ENCODE measurements at regions not wholly inside any gene's neighbourhood (a gene's known extent, or its start where the extent isn't known, plus 50 kb on each side); places are given as distances from the start of the nearest gene placed in this dataset.
"Not testable (repeated sequence)": the region's sequence is repeated elsewhere in the genome, so short reads cannot be mapped to it uniquely, and the experiment has no call there.

GRCh38 chr13:103884101-103884723 lies 818.0 kb upstream of the SLC10A2 start:
- Mint-ChIP-seq H3K27ac (no peak overlapping the region), H3K9me3 (peaks cover 2% of the 10 kb centered on the region), H3K4me1 (no peaks in the 10 kb centered on the region), H3K36me3 (no peaks in the 10 kb centered on the region), H3K4me3 (no peak overlapping the region), H3K27me3 (no peaks in the 10 kb centered on the region)
- no peak for ATAC-seq

GRCh38 chr13:103883698-103884097 lies 817.5 kb upstream of the SLC10A2 start:
- Mint-ChIP-seq H3K27ac (no peak overlapping the region), H3K4me3 (no peak overlapping the region), H3K36me3 (no peaks in the 10 kb centered on the region), H3K27me3 (no peaks in the 10 kb centered on the region), H3K9me3 (peaks cover 3% of the 10 kb centered on the region), H3K4me1 (no peaks in the 10 kb centered on the region)
- ATAC-seq = no peak

- Mint-ChIP-seq H3K36me3 (no peaks in the 10 kb centered on the region), H3K27me3 (no peaks in the 10 kb centered on the region), H3K9me3 (peaks cover 3% of the 10 kb centered on the region), H3K27ac (no peak overlapping the region), H3K4me3 (no peak overlapping the region), H3K4me1 (no peaks in the 10 kb centered on the region)
- no peak for ATAC-seq
These were observed 816.9 kb upstream of the SLC10A2 start for GRCh38 chr13:103883164-103883563.

- H3K4me1 Mint-ChIP-seq, H3K36me3 Mint-ChIP-seq, H3K27ac Mint-ChIP-seq, H3K9me3 Mint-ChIP-seq, H3K4me3 Mint-ChIP-seq, H3K27me3 Mint-ChIP-seq, ATAC-seq: not testable (repeated sequence)
These were observed 813.9 kb upstream of the SLC10A2 start for GRCh38 chr13:103880146-103880545.

- Mint-ChIP-seq H3K9me3 (peaks cover 3% of the 10 kb centered on the region), H3K4me3 (no peak overlapping the region), H3K27me3 (no peaks in the 10 kb centered on the region), H3K27ac (no peak overlapping the region), H3K36me3 (no peaks in the 10 kb centered on the region), H3K4me1 (no peaks in the 10 kb centered on the region)
- no peak for ATAC-seq
These were observed 812.8 kb upstream of the SLC10A2 start for GRCh38 chr13:103878891-103879605.

- peaks cover 3% of the 10 kb centered on the region for H3K9me3 Mint-ChIP-seq
- no peak for ATAC-seq
- no peak overlapping the region for H3K4me3 Mint-ChIP-seq
- H3K36me3 Mint-ChIP-seq = no peaks in the 10 kb centered on the region
- no peak overlapping the region for H3K27ac Mint-ChIP-seq
- no peaks in the 10 kb centered on the region for H3K4me1 Mint-ChIP-seq
- H3K27me3 Mint-ChIP-seq = no peaks in the 10 kb centered on the region
These were observed 810.4 kb upstream of the SLC10A2 start for GRCh38 chr13:103876571-103876970.

GRCh38 chr13:103873725-103874124 lies 807.5 kb upstream of the SLC10A2 start:
- Mint-ChIP-seq H3K36me3 (no peaks in the 10 kb centered on the region), H3K27me3 (no peaks in the 10 kb centered on the region), H3K9me3 (no peaks in the 10 kb centered on the region), H3K4me3 (no peak overlapping the region), H3K27ac (no peak overlapping the region), H3K4me1 (no peaks in the 10 kb centered on the region)
- no peak for ATAC-seq

- Mint-ChIP-seq H3K4me3 (no peak overlapping the region), H3K36me3 (no peaks in the 10 kb centered on the region), H3K27me3 (no peaks in the 10 kb centered on the region), H3K9me3 (peaks cover 5% of the 10 kb centered on the region), H3K4me1 (no peaks in the 10 kb centered on the region), H3K27ac (no peak overlapping the region)
- no peak for ATAC-seq
These were observed 799.8 kb upstream of the SLC10A2 start for GRCh38 chr13:103866048-103866447.

GRCh38 chr13:103862525-103862924 lies 796.3 kb upstream of the SLC10A2 start:
- Mint-ChIP-seq H3K27me3 (no peaks in the 10 kb centered on the region), H3K27ac (no peak overlapping the region), H3K4me1 (no peaks in the 10 kb centered on the region), H3K36me3 (no peaks in the 10 kb centered on the region), H3K9me3 (peaks cover 5% of the 10 kb centered on the region), H3K4me3 (no peak overlapping the region)
- ATAC-seq = no peak

GRCh38 chr13:103859952-103860351 lies 793.7 kb upstream of the SLC10A2 start:
- H3K4me1 Mint-ChIP-seq = no peaks in the 10 kb centered on the region
- H3K36me3 Mint-ChIP-seq = no peaks in the 10 kb centered on the region
- no peak for ATAC-seq
- H3K27ac Mint-ChIP-seq = no peak overlapping the region
- no peaks in the 10 kb centered on the region for H3K27me3 Mint-ChIP-seq
- no peak overlapping the region for H3K4me3 Mint-ChIP-seq
- H3K9me3 Mint-ChIP-seq = peaks cover 2% of the 10 kb centered on the region

GRCh38 chr13:103852036-103852435 lies 785.8 kb upstream of the SLC10A2 start:
- H3K27ac Mint-ChIP-seq = no peak overlapping the region

GRCh38 chr13:103844471-103844870 lies 778.3 kb upstream of the SLC10A2 start:
- no peak overlapping the region for H3K27ac Mint-ChIP-seq
- H3K36me3 Mint-ChIP-seq = no peaks in the 10 kb centered on the region
- no peaks in the 10 kb centered on the region for H3K4me1 Mint-ChIP-seq
- H3K27me3 Mint-ChIP-seq = no peaks in the 10 kb centered on the region
- ATAC-seq = no peak
- peaks cover 5% of the 10 kb centered on the region for H3K9me3 Mint-ChIP-seq
- no peak overlapping the region for H3K4me3 Mint-ChIP-seq

More at GRCh38 chr13:103852036-103852435, 785.8 kb upstream of the SLC10A2 start:
- H3K27me3 Mint-ChIP-seq = no peaks in the 10 kb centered on the region
- no peaks in the 10 kb centered on the region for H3K4me1 Mint-ChIP-seq
- ATAC-seq = no peak
- H3K4me3 Mint-ChIP-seq = no peak overlapping the region
- H3K9me3 Mint-ChIP-seq = peaks cover 2% of the 10 kb centered on the region
- no peaks in the 10 kb centered on the region for H3K36me3 Mint-ChIP-seq

GRCh38 chr13:103839460-103839859 lies 773.2 kb upstream of the SLC10A2 start:
- Mint-ChIP-seq H3K9me3 (peaks cover 3% of the 10 kb centered on the region), H3K36me3 (no peaks in the 10 kb centered on the region), H3K4me3 (no peak overlapping the region), H3K27ac (no peak overlapping the region), H3K4me1 (no peaks in the 10 kb centered on the region), H3K27me3 (no peaks in the 10 kb centered on the region)
- no peak for ATAC-seq

GRCh38 chr13:103835052-103835451 lies 768.8 kb upstream of the SLC10A2 start:
- no peak overlapping the region for H3K4me3 Mint-ChIP-seq
- H3K9me3 Mint-ChIP-seq = peaks cover 13% of the 10 kb centered on the region
- no peak for ATAC-seq
- H3K27ac Mint-ChIP-seq = no peak overlapping the region
- no peaks in the 10 kb centered on the region for H3K4me1 Mint-ChIP-seq
- H3K36me3 Mint-ChIP-seq = no peaks in the 10 kb centered on the region
- no peaks in the 10 kb centered on the region for H3K27me3 Mint-ChIP-seq

GRCh38 chr13:103833294-103833852 lies 767.2 kb upstream of the SLC10A2 start:
- H3K9me3 Mint-ChIP-seq = peaks cover 16% of the 10 kb centered on the region
- ATAC-seq = no peak

GRCh38 chr13:103815619-103816018 lies 749.4 kb upstream of the SLC10A2 start:
- Mint-ChIP-seq H3K27me3 (no peaks in the 10 kb centered on the region), H3K9me3 (peaks cover 3% of the 10 kb centered on the region), H3K4me1 (no peaks in the 10 kb centered on the region), H3K4me3 (no peak overlapping the region), H3K36me3 (no peaks in the 10 kb centered on the region), H3K27ac (no peak overlapping the region)
- ATAC-seq = no peak

More at GRCh38 chr13:103833294-103833852, 767.2 kb upstream of the SLC10A2 start:
- Mint-ChIP-seq H3K4me1 (no peaks in the 10 kb centered on the region), H3K36me3 (no peaks in the 10 kb centered on the region), H3K4me3 (no peak overlapping the region), H3K27me3 (no peaks in the 10 kb centered on the region), H3K27ac (no peak overlapping the region)
